ENCODE measurements at regions not wholly inside any gene's neighbourhood (a gene's known extent, or its start where the extent isn't known, plus 50 kb on each side); places are given as distances from the start of the nearest gene placed in this dataset.
"Not testable (repeated sequence)": the region's sequence is repeated elsewhere in the genome, so short reads cannot be mapped to it uniquely, and the experiment has no call there.

DNA sequence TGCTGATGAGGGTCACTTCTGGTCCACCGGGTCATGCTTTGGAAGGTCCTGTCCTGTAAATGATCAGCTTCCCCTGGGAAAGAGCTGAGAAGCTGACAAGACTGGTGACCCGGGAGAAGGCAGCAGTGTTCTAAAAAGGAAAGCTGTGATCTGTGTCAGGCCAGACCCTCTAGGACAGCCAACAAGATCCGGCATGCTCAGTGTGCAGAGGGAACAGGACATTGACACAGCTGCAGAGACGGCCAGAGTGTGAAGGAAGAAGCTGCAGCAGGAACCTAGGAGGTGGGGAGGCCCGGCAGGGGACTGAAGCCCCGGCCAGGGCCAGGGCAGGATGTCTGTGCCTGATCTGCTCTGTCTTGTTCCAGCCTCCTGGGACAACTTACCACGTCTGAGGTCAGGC lies 372.7 kb upstream of the ID2 start:
- no peak for DNase-seq

DNA sequence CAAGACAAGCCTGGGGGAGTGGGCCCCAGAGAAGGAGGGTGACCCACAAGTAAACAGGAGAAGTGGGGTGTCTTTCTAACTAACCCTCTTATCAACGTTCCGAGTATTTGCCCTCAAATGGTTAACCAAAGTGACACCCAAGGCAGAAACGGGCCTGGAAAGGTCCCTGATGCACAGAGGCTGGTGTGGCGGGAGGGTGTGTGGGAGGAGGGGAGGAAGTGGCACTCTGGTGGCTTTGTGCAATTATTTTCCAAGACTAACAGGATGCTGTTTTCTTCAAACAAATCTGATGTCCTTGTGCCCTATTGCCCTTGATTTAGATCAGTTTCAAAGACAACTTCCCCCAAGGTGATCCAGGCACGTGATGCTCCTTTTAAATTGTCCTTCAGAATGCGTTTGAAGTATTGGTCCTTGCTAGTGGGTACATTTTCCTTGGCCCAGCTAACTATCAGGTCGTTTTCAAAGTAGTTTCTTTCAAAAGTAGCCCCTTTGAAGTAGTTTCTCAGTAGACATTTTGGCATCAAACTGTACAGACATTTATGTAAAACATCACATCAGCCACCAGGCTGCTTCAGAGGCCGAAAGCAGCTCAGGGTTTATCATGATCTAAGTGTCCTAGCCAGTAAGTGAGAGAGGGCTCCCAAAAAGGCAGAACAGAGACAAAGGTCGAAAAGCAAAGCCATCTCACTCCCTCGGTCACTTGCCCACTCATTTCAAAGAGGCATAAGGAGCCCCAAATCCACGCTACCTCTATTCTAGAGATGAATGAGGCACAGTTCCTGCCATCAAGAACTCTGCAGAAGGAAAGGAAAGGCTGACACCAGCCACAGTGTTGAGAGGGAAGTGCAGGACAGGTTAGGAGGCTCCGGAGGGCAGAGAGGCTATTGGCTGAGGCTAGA lies 371.1 kb upstream of the ID2 start:
- peak; percentile 51 for DNase-seq

DNA sequence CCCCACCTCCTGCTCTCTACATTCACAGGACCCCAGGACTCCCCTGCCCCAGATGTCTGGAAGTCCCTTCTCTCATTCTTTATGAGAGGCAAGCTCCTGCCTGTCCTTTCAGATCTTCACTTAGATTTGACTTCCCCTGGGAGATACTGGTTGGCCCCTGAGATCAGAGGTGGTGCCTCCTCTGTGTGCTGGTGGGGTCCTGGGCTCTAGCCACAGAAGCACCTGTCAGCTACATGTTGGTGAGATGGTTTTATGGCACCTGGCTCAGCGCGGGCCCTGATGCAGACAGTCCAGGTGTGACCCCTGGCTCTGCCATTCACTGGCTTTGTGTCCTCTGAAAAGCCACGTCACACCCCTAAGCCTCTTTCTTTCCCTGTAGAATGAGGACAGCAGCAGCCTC lies 369.6 kb upstream of the ID2 start:
- DNase-seq = no peak

DNA sequence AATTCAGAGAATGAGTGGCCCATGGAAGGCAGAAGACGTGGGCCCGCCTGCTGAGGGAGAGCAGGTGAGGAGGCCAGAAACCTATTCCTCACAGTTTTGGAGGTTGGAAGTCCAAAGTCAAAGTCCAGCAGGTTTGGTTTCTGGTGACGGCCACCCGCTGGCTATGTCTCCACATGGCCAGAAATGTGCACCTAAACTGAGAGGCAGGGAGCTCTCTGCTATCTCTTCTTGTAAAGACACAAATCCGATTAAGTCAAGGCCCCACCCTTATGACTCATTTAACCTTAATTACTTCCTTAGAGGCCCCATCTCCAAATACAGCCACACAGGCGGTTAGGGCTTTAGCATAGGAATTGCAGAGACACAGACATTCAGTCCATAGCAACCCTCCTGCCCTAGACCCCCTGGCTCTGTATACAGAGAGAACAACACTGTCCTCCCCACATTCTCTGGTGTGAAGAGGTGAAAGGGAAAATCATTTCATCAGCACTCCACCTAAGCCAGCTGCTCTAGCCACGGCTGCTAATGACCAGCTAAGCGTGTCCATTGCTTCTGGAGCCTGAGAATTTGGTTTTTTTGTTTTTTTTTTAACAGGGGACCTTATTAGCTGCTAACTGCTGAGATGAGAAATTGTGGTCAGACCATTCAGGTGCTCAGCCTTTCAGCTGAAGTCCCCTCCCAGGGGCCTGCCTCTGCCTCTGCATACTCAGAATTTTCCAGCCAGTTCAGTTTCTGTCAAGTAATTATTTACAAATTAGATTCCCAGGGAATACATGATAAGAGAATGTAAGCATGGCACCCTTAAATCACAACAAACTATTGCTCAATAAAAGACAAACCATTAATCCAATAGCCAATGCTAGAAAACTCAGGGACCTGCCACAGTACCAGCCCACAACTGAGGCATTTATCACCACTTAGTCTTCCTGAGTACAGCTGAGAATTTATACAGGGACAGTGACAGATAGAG lies 368.7 kb upstream of the ID2 start:
- DNase-seq = peak; percentile 74

DNA sequence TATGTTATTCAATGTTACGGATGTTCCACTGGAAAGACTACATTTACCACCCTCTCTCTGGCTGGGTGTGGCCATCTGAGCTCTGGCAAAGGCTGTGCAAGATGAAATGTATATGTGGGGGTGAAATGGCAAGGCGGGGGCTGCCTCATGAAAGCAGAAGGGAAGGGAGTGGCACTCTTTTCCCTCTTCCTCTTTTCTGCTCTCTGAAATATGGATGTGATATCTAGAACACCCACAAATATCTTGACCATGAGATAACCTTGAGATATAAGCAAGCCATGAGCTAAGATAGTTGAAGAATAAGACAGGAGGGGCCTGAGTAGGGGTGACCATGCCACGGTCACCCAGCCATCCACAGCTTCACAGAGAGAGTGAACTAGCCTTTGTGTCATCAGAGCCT lies 367.8 kb upstream of the ID2 start:
- no peak for DNase-seq

DNA sequence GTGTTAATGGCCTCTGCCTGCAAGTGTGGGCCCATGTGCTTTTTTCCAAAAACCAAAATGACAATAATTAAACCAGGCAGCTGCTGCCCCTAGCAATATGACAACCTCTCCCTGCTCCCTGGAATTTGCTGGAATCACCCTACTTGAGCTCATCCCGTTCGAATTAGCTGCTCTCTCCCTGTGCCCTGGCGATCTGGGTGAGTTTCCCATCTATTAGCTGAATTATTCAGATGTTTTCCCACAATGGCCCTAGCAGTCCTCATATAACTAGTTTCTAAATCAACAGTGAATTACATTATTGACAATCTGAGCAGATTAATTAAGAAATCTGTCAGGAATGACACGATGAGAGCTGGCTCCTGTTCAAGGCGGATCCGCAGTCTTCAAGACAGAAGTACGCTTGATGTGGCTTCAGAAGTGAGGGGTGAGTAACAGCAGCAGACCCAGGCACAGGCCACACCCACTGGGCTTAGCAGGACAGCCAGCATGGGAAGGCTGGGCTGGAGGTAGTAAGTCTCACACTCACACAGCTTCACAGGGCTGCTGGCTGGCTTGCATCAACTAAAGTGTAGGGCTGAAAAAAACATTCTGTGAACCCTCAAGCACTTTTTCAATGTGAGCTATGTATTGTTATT lies 366.2 kb upstream of the ID2 start:
- DNase-seq = peak; percentile 44

DNA sequence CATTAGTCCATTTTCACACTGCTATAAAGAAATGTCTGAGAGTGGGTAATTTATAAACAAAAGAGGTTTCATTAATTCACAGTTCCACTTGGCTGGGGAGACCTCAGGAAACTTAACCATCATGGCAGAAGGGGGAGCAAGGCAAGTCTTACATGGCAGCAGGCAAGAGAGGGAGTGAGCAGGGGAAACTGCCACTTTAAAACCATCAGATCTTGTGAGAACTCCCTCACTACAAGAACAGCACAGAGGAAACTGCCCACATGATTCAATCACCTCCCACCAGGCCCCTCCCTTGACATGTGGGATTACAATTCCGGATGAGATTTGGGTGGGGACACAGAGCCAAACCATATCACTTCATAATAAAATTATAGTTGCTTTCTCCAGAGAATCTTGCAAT lies 365.5 kb upstream of the ID2 start:
- no peak for DNase-seq

DNA sequence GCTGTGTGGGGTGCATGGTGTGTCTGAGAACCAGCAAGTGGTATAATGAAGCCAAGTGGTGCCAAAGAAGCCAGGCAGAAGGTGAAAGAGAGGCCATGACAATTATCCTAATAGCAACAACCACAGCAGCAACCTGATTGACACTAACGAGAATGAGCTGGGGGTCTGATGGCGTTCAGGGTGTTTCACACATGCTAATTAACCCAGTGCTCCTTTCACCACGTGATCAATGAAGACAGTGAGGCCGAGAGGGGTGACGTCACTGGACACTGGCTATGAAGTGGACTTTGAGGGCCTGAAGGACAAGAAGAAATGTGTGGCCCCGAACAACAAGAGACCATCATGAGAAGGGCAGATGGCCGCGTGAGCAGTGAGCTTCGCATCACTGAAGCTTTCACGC lies 364.4 kb upstream of the ID2 start:
- no peak for DNase-seq

DNA sequence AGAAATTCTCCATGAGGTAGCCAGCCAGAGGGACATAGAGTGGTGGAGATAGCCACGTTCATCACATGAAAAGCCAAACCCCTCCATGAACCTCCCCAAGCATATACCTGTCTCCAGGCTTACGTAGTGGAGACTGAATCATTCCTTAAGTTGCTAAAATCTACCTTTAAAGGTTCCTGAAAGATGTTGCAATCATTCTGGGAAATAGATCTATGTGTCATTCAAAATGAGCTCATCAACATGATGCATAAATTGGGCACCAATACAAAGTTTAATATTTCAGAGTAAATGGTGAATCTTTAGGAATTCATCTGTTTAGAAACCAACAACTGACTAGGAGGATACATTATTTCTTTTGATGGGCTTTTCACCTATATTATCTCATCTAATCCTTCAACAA lies 362.6 kb upstream of the ID2 start:
- DNase-seq = no peak

DNA sequence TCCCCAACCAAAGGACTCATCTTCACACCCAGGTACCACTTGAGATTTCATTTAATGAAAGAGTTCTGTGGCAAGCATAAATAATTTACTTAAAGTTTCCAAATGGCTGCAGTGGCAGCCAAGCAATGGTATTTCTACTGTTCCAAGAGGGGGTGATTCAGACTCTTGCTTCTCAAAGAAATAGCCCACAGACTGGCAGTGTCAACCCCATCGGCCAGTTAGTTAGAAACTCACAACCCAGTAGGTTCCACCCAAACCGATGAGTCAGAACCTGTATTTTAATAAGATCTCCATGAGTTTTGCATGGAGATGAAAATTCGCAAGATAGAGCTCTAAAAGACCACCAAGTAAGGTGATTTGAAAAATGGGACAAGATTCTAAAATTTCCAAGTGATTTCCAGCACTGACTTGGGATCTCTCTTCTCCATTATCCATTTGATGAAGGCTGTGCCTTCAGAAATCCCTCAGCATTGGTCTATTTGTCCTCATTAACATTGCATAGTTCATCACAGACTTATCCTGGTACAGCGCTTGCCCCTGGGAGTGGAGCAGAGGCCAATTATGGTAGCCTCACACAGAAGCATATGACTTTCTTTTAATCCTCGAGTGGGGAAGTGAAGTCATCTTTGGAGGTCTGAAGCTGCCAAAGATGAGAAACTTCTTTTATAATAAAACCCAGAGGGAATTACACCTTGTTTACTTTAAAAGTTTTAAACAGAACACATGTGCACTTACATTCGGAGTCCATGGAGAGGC lies 361.4 kb upstream of the ID2 start:
- DNase-seq = no peak

DNA sequence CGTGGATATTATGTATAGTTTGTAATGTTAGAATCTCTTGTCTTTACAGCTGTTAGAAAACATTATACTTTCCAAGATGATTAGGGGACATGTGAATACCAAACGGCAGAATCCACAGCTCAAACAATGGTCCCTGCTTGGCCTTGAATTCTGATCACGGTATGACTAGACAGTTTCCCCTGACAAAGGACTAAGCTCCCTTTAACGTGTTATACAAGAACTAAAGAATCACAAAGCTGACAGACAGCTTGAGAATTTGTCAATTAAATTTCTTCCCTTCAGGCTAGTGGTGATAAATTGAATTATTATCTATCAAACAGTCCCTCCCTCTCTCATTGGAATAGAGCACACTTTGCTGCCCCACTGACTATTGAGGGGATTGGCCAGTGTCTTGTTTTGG lies 359.2 kb upstream of the ID2 start:
- no peak for DNase-seq

DNA sequence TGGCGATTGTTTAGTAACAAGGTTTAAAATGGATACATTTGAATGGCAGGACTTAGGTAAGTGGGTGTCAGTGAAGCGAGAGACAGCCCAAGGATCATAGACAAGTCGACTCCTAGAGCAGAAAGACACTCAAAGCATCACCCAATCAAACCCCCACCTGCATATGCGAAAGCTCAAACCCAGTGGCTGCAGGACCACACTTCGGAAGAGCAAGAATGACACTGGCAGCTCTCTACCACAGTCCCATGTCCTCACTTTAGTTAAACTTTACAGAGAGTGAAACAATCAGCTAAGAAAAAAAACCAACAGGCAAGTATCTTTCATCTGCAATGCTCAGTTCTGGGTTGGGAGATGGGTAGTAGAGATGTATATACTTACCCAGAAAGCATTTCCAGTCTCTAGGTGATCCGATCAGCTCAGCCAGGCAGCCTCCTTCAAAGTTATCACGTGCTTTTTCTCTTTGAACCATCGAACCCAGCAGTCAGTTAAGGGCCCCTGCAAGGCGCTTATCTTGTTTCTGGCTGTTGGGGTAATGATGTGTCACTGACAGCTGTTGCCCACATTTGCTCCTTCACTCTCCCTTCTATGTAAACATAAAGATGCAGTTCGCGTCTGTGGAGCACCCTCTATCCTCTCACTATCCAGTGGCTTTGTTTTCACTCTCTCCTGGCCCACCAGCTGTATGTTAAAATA lies 357.5 kb upstream of the ID2 start:
- DNase-seq = peak; percentile 17

DNA sequence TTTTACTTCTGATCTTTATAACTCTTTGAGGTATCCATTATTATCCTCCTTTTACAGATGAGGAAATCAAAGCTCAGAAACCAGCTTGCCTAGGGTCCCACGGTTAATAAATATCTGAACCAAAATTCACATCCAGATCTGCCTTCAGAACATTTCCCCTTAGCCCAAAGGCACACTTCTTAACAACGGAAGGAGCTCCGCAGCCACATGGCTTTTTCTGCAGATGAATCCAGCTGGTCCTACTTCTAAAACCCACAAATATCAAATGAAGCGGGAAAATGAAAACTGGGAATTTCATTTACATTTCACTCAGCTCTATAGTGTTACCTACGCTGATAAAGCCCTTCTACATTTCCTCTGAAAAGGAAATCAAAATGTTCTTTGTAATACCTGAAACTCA lies 357.0 kb upstream of the ID2 start:
- DNase-seq = no peak

DNA sequence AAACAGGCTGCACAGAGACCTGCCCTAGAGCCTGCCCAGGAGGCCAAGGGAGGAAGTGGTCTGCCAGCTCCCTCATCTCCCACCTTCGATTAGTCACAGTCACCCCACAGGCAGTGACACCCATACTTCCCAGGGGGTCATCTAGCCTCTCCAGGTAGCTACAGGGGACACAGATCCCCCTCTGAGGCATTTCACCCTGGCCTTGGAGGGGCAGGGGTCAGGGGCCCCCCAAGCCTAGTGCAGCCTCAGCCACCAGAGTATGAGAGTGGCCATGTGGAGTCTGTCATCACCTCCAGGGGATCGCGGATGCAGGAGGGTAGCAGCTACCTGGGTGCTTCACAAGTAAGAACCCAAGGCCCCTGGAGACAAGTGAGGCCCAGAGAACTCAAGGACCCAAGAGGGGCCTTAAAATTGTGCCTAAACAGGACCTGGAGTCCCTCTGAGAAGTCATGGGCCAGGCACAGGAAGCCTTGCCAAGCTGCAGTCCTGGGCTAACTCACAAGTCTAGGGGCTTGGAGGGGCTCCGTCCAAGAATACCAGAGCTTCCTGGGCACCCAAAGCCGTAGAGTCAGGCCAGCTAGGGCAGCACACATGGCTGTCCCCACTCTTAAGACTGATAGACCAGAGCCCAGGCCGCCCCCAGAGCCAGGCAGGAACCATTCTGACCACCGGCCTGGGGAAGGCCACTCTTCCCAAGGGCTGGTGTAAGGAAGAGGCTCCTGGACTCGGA lies 354.3 kb upstream of the ID2 start:
- no peak for DNase-seq

DNA sequence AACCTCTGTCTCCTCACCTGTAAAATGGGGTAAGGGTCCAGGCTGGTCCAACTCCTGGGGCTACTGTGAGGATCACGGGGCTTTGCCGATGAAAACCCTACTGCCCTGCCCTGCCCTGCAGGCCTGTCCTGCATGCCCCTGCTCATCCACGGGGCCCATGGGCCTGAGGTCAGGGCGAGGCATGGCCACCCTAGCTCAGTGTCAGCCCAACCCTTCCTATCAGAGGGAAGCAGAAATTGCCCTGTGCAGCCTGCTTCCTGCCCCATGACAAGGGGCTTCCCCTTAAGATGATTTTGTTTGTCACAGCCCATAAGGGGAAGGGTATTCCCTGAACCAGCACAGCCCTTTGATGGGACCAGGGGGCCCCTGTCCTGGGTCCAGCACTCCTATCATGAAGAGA lies 353.6 kb upstream of the ID2 start:
- DNase-seq = no peak

DNA sequence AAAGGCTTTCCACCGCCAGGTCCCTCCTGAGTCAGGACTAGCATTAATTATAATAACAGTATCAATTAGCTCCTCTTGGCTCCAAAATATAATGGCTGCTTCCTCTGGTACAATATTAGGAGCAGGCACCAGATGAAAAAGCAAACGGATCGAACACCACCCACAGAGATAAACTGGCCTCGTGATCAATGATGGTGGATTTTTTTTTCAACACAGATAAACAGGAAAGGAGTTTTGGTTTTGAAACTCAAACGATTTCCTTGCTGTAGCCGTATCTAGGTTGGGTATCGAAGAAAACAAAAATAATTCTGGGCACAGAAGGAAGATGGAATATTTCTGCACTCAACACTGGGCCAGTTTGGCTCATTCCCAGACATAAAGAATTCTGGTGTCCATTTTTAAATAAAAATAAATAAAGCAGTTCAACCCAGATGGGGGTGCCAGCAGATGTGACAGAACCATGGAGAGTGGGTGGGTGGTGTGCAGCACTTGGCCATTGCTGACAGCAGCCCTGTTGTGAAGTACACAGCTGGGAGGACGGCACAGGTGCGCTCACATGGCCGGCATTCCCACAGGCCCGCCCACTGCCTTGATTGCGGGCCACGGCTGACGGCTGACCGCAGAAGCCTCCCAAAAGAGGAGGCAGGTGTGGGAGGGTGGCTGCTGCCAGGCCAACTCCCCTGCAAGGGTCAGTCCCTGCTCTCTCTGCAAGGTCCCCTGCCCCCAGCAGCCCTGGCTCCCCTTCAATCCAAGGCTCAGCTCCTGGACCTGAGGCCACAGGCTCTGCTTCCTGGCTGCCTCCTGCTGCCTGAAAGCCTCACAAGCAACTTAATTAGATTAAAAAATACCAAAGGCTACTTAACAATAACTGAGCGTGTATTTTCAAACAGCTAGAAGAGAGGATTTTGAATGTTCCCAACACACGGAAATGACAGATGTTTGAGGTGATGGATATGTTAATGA lies 351.9 kb upstream of the ID2 start:
- DNase-seq = no peak

DNA sequence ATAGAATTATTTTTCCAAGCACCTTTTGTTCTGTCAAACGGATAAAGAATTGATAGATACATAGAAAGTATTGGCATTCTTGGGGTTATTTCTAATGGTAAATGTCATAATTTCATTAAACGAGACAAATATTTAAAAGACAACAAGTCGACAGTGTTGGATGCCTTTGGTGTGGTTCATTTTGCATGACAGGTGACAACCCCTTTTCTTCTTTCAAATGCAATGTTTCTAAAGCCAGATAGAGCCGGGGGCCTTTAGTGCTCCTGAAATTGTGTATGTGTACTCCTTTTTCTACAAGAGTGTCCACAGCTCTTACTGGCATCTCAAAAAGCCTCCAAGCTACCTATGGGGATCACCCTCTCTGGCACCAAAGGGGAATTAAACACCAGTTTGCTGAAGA lies 350.8 kb upstream of the ID2 start:
- DNase-seq = no peak

DNA sequence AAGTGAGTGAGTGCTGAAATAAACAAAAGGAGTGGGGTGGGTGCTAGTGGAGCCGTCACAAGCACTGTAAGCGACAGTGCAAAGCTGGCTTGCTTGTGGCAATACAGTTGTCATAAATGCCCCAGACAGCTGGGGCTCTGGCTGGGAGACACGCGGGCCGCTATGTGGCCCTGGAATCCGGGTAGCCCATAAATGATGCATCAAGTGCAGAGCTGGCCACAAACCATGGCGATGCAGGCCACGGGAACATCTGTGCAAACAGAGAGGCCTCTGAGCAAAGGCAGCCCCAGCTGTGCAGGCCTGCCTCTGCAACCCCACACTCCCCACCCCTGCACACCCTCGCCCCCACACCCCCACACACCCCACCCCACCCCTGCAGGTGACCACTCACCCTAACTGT lies 349.2 kb upstream of the ID2 start:
- DNase-seq = no peak

DNA sequence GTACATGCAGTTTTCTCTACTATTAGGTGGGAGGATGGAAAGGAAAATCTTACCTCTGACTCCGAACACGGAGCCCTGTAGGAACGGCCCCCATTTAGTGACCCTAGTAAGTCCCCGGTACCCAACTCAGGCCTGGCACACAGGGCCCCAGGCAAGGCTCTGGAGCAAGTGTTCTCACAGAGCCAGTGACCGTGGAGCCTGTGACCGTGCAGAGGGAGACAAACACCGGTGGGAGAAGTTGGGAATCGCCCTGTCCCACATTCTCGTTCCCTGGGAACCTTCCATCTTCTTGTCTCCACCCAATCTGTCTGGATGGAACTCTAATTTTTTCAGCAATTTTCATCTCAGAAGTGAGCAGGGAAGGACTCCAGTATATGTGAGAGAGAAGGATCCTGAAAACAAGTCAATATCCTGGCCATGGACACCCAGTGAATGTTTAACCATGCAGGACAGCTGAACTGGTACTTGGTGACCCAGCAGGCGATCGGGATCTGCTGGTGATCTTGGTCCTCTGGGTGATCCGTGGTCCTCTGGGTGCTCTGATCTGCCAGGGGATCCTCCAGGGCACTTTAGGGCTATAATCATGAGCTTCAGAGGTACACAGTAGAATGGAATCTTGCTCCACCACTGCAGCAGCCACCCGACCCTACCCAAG lies 348.6 kb upstream of the ID2 start:
- no peak for DNase-seq

DNA sequence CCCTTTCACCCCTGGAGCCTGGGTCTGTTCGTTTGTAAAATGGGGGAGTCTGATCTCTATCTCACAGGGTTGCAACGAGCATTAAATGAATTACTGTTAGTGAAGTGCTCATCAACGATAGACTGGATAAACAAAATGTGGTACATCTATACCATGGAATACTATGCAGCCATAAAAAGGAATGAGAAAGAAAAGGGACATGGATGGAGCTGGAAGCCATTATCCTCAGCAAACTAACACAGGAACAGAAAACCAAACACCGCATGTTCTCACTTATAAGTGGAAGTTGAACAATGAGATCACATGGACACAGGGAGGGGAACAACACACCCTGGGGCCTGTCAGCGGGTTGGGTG lies 348.0 kb upstream of the ID2 start:
- not testable (repeated sequence) for DNase-seq
